HL-60 (cell line): ENCODE measurements at regions not wholly inside any gene's neighbourhood (a gene's known extent, or its start where the extent isn't known, plus 50 kb on each side); places are given as distances from the start of the nearest gene placed in this dataset.

Experiments used
- DNase-seq, 2 experiments: peaks; one replicate each; pipeline ENCODE4 v3.0.0-alpha.2; 2010 to 2020; ENCODE audit warnings: low read depth in 1 of 2, low spot score in 1 of 2
- H3K27ac ChIP-seq: fragments of 250-450 bp; sonication (Bioruptor Pico); replicated peaks from 2 replicates; pipeline ENCODE4 v1.5.1; 2020; ENCODE audit warnings: mild to moderate bottlenecking, moderate library complexity
- H3K27me3 ChIP-seq: fragments of 250-450 bp; sonication (Bioruptor Pico); 2 replicates; pipeline ENCODE4 v1.5.1; 2021; ENCODE audit warnings: mild to moderate bottlenecking, moderate library complexity; ENCODE audit not compliant: insufficient read depth, poor library complexity, severe bottlenecking
- H3K4me3 ChIP-seq: replicated peaks from 2 replicates; pipeline ENCODE4 v1.5.1; 2011; ENCODE audit warnings: mild to moderate bottlenecking, control low read depth, low read length; ENCODE audit not compliant: insufficient read depth
- GABPA ChIP-seq: IDR thresholded peaks from 2 replicates; pipeline ENCODE4 v1.6.1; 2012; ENCODE audit warnings: low read depth
- POLR2AphosphoS5 ChIP-seq: IDR thresholded peaks from 2 replicates; pipeline ENCODE4 v1.6.1; 2012; ENCODE audit warnings: low read depth
- SPI1 ChIP-seq: IDR thresholded peaks from 2 replicates; pipeline ENCODE4 v1.6.1; 2012; ENCODE audit warnings: low read depth, mild to moderate bottlenecking, borderline replicate concordance
- TF ChIP-seq, protein P1 (sequence below): IDR thresholded peaks from 2 replicates; pipeline ENCODE4 v1.6.1; 2012; ENCODE audit warnings: low read depth; ENCODE audit not compliant: insufficient replicate concordance
- TF ChIP-seq, protein P2 (sequence below): IDR thresholded peaks from one replicate; pipeline ENCODE4 v1.5.1; 2011; ENCODE audit warnings: low read length, control low read depth, inconsistent platforms; ENCODE audit not compliant: insufficient read depth

DNA sequence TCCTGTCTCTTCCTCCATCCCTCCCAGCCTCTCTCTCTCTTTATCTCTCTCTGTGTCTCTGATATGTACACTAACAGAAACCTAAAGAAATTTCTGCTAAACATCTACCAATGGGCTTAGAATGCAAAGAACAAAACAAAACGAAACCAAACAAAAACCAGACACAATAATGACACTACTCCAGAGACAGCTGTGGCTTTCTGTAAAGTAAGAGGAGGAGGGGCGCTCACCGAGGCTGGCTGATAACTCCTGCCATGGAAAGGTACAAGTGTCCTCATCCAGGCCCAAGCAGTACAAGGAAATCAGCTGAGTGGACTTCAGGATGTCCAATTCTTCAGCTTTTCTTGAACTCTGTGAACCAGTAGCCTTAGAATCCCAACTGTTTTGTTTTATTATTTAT lies 70.4 kb upstream of the FZD8 start:
- DNase-seq: no peak
- TF ChIP-seq, protein P1, sequence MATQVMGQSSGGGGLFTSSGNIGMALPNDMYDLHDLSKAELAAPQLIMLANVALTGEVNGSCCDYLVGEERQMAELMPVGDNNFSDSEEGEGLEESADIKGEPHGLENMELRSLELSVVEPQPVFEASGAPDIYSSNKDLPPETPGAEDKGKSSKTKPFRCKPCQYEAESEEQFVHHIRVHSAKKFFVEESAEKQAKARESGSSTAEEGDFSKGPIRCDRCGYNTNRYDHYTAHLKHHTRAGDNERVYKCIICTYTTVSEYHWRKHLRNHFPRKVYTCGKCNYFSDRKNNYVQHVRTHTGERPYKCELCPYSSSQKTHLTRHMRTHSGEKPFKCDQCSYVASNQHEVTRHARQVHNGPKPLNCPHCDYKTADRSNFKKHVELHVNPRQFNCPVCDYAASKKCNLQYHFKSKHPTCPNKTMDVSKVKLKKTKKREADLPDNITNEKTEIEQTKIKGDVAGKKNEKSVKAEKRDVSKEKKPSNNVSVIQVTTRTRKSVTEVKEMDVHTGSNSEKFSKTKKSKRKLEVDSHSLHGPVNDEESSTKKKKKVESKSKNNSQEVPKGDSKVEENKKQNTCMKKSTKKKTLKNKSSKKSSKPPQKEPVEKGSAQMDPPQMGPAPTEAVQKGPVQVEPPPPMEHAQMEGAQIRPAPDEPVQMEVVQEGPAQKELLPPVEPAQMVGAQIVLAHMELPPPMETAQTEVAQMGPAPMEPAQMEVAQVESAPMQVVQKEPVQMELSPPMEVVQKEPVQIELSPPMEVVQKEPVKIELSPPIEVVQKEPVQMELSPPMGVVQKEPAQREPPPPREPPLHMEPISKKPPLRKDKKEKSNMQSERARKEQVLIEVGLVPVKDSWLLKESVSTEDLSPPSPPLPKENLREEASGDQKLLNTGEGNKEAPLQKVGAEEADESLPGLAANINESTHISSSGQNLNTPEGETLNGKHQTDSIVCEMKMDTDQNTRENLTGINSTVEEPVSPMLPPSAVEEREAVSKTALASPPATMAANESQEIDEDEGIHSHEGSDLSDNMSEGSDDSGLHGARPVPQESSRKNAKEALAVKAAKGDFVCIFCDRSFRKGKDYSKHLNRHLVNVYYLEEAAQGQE: no peak
- no peak for TF ChIP-seq SPI1
- no peak for TF ChIP-seq POLR2AphosphoS5
- TF ChIP-seq, protein P2, sequence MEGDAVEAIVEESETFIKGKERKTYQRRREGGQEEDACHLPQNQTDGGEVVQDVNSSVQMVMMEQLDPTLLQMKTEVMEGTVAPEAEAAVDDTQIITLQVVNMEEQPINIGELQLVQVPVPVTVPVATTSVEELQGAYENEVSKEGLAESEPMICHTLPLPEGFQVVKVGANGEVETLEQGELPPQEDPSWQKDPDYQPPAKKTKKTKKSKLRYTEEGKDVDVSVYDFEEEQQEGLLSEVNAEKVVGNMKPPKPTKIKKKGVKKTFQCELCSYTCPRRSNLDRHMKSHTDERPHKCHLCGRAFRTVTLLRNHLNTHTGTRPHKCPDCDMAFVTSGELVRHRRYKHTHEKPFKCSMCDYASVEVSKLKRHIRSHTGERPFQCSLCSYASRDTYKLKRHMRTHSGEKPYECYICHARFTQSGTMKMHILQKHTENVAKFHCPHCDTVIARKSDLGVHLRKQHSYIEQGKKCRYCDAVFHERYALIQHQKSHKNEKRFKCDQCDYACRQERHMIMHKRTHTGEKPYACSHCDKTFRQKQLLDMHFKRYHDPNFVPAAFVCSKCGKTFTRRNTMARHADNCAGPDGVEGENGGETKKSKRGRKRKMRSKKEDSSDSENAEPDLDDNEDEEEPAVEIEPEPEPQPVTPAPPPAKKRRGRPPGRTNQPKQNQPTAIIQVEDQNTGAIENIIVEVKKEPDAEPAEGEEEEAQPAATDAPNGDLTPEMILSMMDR: no peak
- TF ChIP-seq GABPA: no peak
- H3K27ac ChIP-seq: no peak overlapping the region
- no peak overlapping the region for H3K4me3 ChIP-seq
- H3K27me3 ChIP-seq: no peaks in the 10 kb centered on the region

DNA sequence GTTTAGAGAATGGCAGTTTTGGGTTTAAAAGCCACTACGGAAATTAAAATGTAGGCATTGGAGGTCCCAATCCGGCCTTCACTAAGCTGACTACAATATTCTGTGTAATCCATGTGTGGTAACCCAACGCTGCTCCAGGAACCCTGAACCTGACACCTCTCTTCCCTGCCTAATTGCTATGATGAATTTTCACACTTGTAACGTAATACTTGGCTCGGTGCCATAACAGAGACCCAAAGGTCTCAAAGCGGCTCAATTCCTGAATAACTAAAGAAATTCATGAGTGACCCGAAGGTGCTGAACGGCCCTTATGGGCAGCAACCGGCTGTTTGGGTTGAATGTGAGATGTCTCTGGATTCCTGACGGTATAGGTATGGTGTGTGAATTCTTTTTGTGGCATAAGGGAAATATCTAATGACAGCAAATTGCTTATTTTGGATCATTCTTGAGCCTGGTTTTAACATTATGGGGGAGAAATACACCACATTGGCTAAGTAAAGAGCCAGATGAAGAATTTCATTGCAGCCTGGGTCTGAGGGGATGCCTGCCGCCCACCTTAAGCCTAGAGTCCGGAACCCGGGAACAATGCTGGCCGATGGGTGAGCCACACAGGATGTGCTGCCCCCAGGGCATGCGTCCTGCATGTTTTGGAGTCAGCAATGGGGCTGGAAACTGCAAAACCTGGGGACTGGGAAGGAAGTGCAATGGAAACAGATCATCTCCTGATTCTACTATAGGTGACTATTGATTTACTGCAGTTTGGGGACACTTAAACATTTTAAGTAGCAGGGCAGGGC lies 69.7 kb upstream of the FZD8 start:
- Histone ChIP-seq H3K4me3 (no peak overlapping the region), H3K27ac (no peak overlapping the region), H3K27me3 (no peaks in the 10 kb centered on the region)
- TF ChIP-seq SPI1: no peak
- TF ChIP-seq, protein P1: no peak
- TF ChIP-seq, protein P2: no peak
- no peak for TF ChIP-seq GABPA
- TF ChIP-seq POLR2AphosphoS5: no peak
- no peak for DNase-seq

DNA sequence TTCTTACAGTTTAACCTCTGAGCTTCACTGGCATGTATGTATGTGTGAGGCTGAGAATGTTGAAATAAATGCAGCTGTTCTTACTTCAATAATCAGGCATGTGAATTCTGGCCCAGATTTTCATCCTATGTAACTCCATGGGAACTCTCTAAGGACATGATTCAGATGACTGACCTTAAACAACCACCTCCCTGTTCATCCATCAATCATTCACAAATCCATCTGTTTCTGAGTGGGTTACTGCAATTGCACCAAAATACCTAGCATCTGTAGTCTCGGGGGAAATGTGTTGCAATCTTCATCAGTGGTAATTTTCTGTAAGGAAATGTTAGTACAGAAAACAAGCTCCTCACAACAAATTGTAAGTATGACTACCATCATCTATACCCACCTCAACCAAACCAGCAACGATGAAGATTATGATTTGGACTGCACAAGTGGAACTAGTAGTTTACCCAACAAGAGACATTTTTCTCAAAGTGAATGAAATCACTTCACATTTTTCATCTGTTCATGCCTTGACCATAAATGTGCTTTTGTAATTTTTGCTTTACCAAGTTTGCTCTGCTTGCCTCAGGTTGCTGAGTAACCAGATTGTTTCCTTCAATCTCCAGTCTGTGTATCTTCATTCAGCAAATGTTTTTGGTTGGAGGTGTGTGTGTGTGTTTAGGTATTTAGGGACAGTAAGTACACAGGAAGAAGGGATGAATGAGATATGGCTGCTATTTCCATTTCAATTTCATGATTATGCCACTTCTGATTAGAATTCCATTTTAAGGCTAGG lies 65.7 kb upstream of the FZD8 start:
- H3K27me3 ChIP-seq: no peaks in the 10 kb centered on the region
- no peak for TF ChIP-seq GABPA
- TF ChIP-seq, protein P1: no peak
- TF ChIP-seq, protein P2: no peak
- no peak overlapping the region for H3K27ac ChIP-seq
- no peak overlapping the region for H3K4me3 ChIP-seq
- no peak for DNase-seq
